ENCODE measurements at regions not wholly inside any gene's neighbourhood (a gene's known extent, or its start where the extent isn't known, plus 50 kb on each side); places are given as distances from the start of the nearest gene placed in this dataset.

DNA sequence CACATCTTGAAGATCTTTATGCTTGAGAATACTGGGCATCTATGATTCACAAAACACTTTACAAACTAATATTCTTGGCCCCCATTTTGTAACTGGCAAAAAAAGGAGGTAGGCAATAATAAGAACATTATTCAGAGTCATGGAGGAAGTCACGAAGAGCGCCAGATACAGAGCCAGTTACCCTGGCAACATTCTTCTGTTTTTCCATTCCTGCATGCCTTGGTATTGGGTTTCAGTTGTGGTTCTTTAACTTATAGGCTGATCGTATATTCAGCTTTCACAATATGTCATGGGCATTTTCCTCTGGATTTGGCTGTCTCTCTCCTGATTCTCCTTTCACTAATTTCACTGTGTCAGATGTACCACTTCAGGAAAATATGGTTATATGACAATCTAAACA, 234.7 kb downstream of the HRH4 start:
- TF ChIP-seq RARB (CRISPR knock-in tag; IDR thresholded peaks at IDR 0.05): no peak
- TF ChIP-seq, protein P1, sequence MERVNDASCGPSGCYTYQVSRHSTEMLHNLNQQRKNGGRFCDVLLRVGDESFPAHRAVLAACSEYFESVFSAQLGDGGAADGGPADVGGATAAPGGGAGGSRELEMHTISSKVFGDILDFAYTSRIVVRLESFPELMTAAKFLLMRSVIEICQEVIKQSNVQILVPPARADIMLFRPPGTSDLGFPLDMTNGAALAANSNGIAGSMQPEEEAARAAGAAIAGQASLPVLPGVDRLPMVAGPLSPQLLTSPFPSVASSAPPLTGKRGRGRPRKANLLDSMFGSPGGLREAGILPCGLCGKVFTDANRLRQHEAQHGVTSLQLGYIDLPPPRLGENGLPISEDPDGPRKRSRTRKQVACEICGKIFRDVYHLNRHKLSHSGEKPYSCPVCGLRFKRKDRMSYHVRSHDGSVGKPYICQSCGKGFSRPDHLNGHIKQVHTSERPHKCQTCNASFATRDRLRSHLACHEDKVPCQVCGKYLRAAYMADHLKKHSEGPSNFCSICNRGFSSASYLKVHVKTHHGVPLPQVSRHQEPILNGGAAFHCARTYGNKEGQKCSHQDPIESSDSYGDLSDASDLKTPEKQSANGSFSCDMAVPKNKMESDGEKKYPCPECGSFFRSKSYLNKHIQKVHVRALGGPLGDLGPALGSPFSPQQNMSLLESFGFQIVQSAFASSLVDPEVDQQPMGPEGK (CRISPR knock-in tag; IDR thresholded peaks at IDR 0.05; ENCODE audit: borderline replicate concordance): no peak
- no peak for TF ChIP-seq ZFP3 (CRISPR knock-in tag; IDR thresholded peaks at IDR 0.05)
- TF ChIP-seq OSR1 (CRISPR knock-in tag; IDR thresholded peaks at IDR 0.05): no peak
- TF ChIP-seq, protein P2, sequence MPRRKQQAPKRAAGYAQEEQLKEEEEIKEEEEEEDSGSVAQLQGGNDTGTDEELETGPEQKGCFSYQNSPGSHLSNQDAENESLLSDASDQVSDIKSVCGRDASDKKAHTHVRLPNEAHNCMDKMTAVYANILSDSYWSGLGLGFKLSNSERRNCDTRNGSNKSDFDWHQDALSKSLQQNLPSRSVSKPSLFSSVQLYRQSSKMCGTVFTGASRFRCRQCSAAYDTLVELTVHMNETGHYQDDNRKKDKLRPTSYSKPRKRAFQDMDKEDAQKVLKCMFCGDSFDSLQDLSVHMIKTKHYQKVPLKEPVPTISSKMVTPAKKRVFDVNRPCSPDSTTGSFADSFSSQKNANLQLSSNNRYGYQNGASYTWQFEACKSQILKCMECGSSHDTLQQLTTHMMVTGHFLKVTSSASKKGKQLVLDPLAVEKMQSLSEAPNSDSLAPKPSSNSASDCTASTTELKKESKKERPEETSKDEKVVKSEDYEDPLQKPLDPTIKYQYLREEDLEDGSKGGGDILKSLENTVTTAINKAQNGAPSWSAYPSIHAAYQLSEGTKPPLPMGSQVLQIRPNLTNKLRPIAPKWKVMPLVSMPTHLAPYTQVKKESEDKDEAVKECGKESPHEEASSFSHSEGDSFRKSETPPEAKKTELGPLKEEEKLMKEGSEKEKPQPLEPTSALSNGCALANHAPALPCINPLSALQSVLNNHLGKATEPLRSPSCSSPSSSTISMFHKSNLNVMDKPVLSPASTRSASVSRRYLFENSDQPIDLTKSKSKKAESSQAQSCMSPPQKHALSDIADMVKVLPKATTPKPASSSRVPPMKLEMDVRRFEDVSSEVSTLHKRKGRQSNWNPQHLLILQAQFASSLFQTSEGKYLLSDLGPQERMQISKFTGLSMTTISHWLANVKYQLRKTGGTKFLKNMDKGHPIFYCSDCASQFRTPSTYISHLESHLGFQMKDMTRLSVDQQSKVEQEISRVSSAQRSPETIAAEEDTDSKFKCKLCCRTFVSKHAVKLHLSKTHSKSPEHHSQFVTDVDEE (CRISPR knock-in tag; IDR thresholded peaks at IDR 0.05): no peak

Data from SK-N-SH treated with all-trans-retinoic acid at 6 μM for 48 hours (cell line).